Liver (tissue), 3 donors: ENCODE measurements at regions not wholly inside any gene's neighbourhood (a gene's known extent, or its start where the extent isn't known, plus 50 kb on each side); places are given as distances from the start of the nearest gene placed in this dataset.

Source experiments
- CTCF ChIP-seq: fragments of 150-350 bp; IDR thresholded peaks from 2 replicates; pipeline ENCODE4 v1.5.1; 2017; ENCODE audit warnings: improper control_type of control experiment, low read depth, low read length; ENCODE audit not compliant: missing input control
- FOXA2 ChIP-seq: IDR thresholded peaks from 2 replicates; pipeline ENCODE4 v1.6.1; 2016; ENCODE audit warnings: antibody characterized with exemption
- JUND ChIP-seq, 2 donors: IDR thresholded peaks; 2 replicates each; pipeline ENCODE4 v1.6.1; 2016; ENCODE audit warnings: antibody characterized with exemption in 2 of 2
- MAX ChIP-seq: IDR thresholded peaks from 2 replicates; pipeline ENCODE4 v1.6.1; 2016; ENCODE audit warnings: antibody characterized with exemption
- TAF1 ChIP-seq: conservative IDR thresholded peaks from 2 replicates; pipeline ENCODE4 v1.6.1; 2016; ENCODE audit warnings: antibody characterized with exemption, mild to moderate bottlenecking
- YY1 ChIP-seq: IDR thresholded peaks from 2 replicates; pipeline ENCODE4 v1.6.1; 2016; ENCODE audit warnings: antibody characterized with exemption, mild to moderate bottlenecking
- donor health status: healthy.
- donor health status: healthy.

- TF ChIP-seq CTCF: no peak
- TF ChIP-seq JUND (IDR thresholded peaks at IDR 0.05): no peak
- no peak for TF ChIP-seq MAX
- TF ChIP-seq YY1: no peak
- no peak for TF ChIP-seq FOXA2
- no peak for TF ChIP-seq TAF1
These were observed 630.3 kb downstream of the TBC1D22A start for GRCh38 chr22:47392729-47393128.
